ENCODE measurements at regions not wholly inside any gene's neighbourhood (a gene's known extent, or its start where the extent isn't known, plus 50 kb on each side); places are given as distances from the start of the nearest gene placed in this dataset.

DNA sequence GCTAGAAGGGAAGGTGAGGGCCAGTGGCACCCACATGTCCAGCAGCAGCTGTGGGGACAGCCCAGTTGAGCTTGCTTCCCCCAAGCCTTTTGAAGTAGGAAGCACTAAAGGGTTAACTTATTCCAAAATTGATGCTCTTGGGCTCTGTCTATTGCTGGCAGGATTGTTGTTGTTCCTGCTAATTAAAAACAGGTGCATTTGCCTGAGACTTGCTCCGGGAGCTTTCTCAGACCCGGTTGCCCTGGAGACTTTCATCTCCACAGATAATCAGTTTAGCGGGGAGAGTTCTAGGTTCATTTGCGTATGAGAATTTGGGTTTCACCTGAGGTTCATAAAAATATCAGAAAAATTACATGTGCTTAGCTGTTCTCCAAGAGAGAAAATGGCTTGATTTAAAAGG is 277.3 kb downstream of the LRATD1 start (continued):
- TF ChIP-seq, protein P1, sequence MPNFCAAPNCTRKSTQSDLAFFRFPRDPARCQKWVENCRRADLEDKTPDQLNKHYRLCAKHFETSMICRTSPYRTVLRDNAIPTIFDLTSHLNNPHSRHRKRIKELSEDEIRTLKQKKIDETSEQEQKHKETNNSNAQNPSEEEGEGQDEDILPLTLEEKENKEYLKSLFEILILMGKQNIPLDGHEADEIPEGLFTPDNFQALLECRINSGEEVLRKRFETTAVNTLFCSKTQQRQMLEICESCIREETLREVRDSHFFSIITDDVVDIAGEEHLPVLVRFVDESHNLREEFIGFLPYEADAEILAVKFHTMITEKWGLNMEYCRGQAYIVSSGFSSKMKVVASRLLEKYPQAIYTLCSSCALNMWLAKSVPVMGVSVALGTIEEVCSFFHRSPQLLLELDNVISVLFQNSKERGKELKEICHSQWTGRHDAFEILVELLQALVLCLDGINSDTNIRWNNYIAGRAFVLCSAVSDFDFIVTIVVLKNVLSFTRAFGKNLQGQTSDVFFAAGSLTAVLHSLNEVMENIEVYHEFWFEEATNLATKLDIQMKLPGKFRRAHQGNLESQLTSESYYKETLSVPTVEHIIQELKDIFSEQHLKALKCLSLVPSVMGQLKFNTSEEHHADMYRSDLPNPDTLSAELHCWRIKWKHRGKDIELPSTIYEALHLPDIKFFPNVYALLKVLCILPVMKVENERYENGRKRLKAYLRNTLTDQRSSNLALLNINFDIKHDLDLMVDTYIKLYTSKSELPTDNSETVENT (CRISPR knock-in tag; IDR thresholded peaks at IDR 0.05) = no peak
- no peak for TF ChIP-seq ZNF316 (IDR thresholded peaks at IDR 0.05)
- TF ChIP-seq COPS2 (conservative IDR thresholded peaks at IDR 0.05) = no peak
- TF ChIP-seq, protein P2, sequence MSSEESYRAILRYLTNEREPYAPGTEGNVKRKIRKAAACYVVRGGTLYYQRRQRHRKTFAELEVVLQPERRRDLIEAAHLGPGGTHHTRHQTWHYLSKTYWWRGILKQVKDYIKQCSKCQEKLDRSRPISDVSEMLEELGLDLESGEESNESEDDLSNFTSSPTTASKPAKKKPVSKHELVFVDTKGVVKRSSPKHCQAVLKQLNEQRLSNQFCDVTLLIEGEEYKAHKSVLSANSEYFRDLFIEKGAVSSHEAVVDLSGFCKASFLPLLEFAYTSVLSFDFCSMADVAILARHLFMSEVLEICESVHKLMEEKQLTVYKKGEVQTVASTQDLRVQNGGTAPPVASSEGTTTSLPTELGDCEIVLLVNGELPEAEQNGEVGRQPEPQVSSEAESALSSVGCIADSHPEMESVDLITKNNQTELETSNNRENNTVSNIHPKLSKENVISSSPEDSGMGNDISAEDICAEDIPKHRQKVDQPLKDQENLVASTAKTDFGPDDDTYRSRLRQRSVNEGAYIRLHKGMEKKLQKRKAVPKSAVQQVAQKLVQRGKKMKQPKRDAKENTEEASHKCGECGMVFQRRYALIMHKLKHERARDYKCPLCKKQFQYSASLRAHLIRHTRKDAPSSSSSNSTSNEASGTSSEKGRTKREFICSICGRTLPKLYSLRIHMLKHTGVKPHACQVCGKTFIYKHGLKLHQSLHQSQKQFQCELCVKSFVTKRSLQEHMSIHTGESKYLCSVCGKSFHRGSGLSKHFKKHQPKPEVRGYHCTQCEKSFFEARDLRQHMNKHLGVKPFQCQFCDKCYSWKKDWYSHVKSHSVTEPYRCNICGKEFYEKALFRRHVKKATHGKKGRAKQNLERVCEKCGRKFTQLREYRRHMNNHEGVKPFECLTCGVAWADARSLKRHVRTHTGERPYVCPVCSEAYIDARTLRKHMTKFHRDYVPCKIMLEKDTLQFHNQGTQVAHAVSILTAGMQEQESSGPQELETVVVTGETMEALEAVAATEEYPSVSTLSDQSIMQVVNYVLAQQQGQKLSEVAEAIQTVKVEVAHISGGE (CRISPR knock-in tag; IDR thresholded peaks at IDR 0.05) = no peak
- TF ChIP-seq ARNT (IDR thresholded peaks at IDR 0.05) = no peak
- TF ChIP-seq HNRNPK (IDR thresholded peaks at IDR 0.05; ENCODE audit: low read depth, low read length, poor library complexity, severe bottlenecking) = no peak
- TF ChIP-seq KDM5B (IDR thresholded peaks at IDR 0.05; ENCODE audit: insufficient replicate concordance, low read depth, low read length) = no peak
- TF ChIP-seq NR2C2 (CRISPR knock-in tag; IDR thresholded peaks at IDR 0.05) = no peak
- no peak for TF ChIP-seq NR2C2 (tag; IDR thresholded peaks at IDR 0.05)
- no peak for TF ChIP-seq SMAD1 (IDR thresholded peaks at IDR 0.05; ENCODE audit: low read depth, low read length, partially characterized antibody)
- TF ChIP-seq SRSF3 (IDR thresholded peaks at IDR 0.05; ENCODE audit: insufficient read depth, low read length) = no peak
- no peak for TF ChIP-seq ZNF507 (tag; conservative IDR thresholded peaks at IDR 0.05)
- TF ChIP-seq ZBED1 (IDR thresholded peaks at IDR 0.05) = no peak
- TF ChIP-seq, protein P3, sequence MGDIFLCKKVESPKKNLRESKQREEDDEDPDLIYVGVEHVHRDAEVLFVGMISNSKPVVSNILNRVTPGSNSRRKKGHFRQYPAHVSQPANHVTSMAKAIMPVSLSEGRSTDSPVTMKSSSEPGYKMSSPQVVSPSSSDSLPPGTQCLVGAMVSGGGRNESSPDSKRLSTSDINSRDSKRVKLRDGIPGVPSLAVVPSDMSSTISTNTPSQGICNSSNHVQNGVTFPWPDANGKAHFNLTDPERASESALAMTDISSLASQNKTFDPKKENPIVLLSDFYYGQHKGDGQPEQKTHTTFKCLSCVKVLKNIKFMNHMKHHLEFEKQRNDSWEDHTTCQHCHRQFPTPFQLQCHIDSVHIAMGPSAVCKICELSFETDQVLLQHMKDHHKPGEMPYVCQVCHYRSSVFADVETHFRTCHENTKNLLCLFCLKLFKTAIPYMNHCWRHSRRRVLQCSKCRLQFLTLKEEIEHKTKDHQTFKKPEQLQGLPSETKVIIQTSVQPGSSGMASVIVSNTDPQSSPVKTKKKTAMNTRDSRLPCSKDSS (IDR thresholded peaks at IDR 0.05; ENCODE audit: low read depth, partially characterized antibody) = no peak

Measured in K562 (cell line).